ENCODE measurements at regions not wholly inside any gene's neighbourhood (a gene's known extent, or its start where the extent isn't known, plus 50 kb on each side); places are given as distances from the start of the nearest gene placed in this dataset.

DNA sequence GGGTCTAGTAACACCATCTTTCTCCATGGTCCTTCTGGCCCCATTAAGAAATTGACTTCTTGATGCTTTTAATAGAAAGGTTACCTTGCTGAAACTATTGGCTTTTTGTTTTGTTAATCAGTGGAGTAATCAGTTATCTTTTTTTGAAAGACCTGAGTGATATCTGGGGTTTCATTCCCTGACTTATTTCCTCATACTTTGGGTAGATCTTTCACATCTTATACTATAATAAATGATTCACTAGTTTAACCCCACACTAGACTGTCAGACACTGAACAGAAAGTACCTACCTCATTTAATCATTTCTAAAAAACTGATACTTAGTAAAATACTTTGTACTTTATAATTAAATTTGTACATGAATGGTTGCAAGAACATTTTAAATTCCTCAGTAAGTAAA, 1021.1 kb downstream of the STIM2 start:
- Histone ChIP-seq H2AFZ (ENCODE audit: low read depth) (no peak overlapping the region), H3K36me3 (replicated peaks in 1 of 2; ENCODE audit: control insufficient read depth in 1 of 2, insufficient read depth in 2 of 2, low read length in 1 of 2) (no peaks in the 10 kb centered on the region), H3K9me2 (no peaks in the 10 kb centered on the region), H3K4me2 (no peak overlapping the region), H4K20me1 (ENCODE audit: insufficient read depth) (no peaks in the 10 kb centered on the region), H3K4me3 (ENCODE audit: low read depth in 2 of 2, low read length in 1 of 2) (no peak overlapping the region), H3K4me1 (ENCODE audit: control insufficient read depth in 1 of 2, insufficient read depth in 2 of 2, low read depth in 1 of 2, low read length in 1 of 2) (no peaks in the 10 kb centered on the region), H3K27ac (ENCODE audit: low read depth in 2 of 2, low read length in 1 of 2) (no peak overlapping the region), H3K9me3 (no peaks in the 10 kb centered on the region), H3K79me2 (ENCODE audit: insufficient read depth) (no peaks in the 10 kb centered on the region), H3F3A (replicated peaks; ENCODE audit: insufficient read depth) (no peaks in the 10 kb centered on the region), H3K9ac (no peak overlapping the region), H3K27me3 (ENCODE audit: insufficient read depth) (no peaks in the 10 kb centered on the region)
- no peak for TF ChIP-seq FOXJ3 (CRISPR knock-in tag; IDR thresholded peaks at IDR 0.05)
- ChIA-PET POLR2A (no interaction called here), CTCF (no interaction called here)
- no peak for DNase-seq

DNA sequence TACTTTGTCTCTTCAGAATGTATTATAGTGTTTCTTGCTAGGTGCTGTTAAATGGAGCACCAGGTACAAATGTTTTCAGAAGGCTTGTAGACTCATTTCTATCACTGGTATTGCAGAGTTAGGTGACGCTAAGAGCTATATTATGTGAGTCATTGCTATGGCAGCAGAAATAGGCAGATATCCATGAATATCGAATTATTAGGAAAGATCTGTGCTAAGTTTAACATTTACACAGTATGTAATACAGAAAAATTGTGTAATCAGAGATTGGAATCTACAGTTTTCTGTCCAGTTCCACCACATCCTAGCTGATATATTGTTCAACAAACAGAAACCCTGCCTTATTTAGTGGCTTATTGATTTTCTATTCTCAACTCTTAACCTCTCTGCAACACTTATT, 1025.5 kb downstream of the STIM2 start:
- CTCF ChIA-PET: no interaction called here
- H3K9me3 ChIP-seq: no peaks in the 10 kb centered on the region
- no peak overlapping the region for H3K4me2 ChIP-seq
- no peaks in the 10 kb centered on the region for H3K27me3 ChIP-seq (ENCODE audit: insufficient read depth)
- H3K4me1 ChIP-seq (ENCODE audit: control insufficient read depth in 1 of 2, insufficient read depth in 2 of 2, low read depth in 1 of 2, low read length in 1 of 2): no peaks in the 10 kb centered on the region
- TF ChIP-seq FOXM1 (IDR thresholded peaks at IDR 0.05; ENCODE audit: low read depth) (no peak), EZH2phosphoT487 (IDR thresholded peaks at IDR 0.05; ENCODE audit: borderline replicate concordance, low read depth) (no peak), TCF12 (IDR thresholded peaks at IDR 0.05) (no peak)
- TF ChIP-seq, protein P1, sequence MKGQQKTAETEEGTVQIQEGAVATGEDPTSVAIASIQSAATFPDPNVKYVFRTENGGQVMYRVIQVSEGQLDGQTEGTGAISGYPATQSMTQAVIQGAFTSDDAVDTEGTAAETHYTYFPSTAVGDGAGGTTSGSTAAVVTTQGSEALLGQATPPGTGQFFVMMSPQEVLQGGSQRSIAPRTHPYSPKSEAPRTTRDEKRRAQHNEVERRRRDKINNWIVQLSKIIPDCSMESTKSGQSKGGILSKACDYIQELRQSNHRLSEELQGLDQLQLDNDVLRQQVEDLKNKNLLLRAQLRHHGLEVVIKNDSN (IDR thresholded peaks at IDR 0.05; ENCODE audit: borderline replicate concordance, low read depth): no peak
- no peaks in the 10 kb centered on the region for H3K79me2 ChIP-seq (ENCODE audit: insufficient read depth)
- no peaks in the 10 kb centered on the region for H3K36me3 ChIP-seq (replicated peaks in 1 of 2; ENCODE audit: control insufficient read depth in 1 of 2, insufficient read depth in 2 of 2, low read length in 1 of 2)
- no peak for DNase-seq
- H2AFZ ChIP-seq (ENCODE audit: low read depth): no peak overlapping the region
- H3K27ac ChIP-seq (ENCODE audit: low read depth in 2 of 2, low read length in 1 of 2): no peak overlapping the region
- no peak overlapping the region for H3K9ac ChIP-seq
- H4K20me1 ChIP-seq (ENCODE audit: insufficient read depth): no peaks in the 10 kb centered on the region
- H3K4me3 ChIP-seq (ENCODE audit: low read depth in 2 of 2, low read length in 1 of 2): no peak overlapping the region
- no peaks in the 10 kb centered on the region for H3K9me2 ChIP-seq
- POLR2A ChIA-PET: no interaction called here
- 12% methylated on average over 2 of the region's 2 CpGs for WGBS (ENCODE audit: low lambda C conversion rate)
- H3F3A ChIP-seq (replicated peaks; ENCODE audit: insufficient read depth): no peaks in the 10 kb centered on the region

DNA sequence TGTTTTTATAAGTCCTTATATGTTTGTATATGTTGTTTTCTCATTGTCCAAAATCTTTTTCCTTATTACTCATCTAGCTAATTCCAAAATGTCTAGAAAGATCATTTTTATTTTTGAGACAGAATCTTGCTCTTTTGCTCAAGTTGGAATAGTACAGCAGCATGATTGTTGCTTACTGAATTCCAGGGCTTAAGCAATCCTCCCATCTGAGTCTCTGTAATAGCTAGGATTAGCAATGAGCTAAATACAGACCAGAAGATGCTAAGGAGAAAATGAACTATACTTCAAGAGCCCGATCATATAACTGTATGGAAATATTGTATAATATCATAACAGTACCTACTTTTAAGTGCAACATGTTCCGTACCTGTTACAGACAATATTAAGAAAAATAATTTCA, 1027.0 kb downstream of the STIM2 start:
- no peak for TF ChIP-seq YY1 (IDR thresholded peaks at IDR 0.05; ENCODE audit: low read depth)
- no peak for TF ChIP-seq ELF1 (IDR thresholded peaks at IDR 0.05)
- TF ChIP-seq GATA2 (CRISPR knock-in tag; IDR thresholded peaks at IDR 0.05): no peak
- TF ChIP-seq, protein P2, sequence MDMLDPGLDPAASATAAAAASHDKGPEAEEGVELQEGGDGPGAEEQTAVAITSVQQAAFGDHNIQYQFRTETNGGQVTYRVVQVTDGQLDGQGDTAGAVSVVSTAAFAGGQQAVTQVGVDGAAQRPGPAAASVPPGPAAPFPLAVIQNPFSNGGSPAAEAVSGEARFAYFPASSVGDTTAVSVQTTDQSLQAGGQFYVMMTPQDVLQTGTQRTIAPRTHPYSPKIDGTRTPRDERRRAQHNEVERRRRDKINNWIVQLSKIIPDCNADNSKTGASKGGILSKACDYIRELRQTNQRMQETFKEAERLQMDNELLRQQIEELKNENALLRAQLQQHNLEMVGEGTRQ (IDR thresholded peaks at IDR 0.05; ENCODE audit: borderline replicate concordance, low read depth, low read length): no peak
- TF ChIP-seq, protein P3, sequence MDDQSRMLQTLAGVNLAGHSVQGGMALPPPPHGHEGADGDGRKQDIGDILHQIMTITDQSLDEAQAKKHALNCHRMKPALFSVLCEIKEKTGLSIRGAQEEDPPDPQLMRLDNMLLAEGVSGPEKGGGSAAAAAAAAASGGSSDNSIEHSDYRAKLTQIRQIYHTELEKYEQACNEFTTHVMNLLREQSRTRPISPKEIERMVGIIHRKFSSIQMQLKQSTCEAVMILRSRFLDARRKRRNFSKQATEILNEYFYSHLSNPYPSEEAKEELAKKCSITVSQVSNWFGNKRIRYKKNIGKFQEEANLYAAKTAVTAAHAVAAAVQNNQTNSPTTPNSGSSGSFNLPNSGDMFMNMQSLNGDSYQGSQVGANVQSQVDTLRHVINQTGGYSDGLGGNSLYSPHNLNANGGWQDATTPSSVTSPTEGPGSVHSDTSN (IDR thresholded peaks at IDR 0.05): no peak
- H3K27me3 ChIP-seq (ENCODE audit: insufficient read depth): no peaks in the 10 kb centered on the region
- H3K36me3 ChIP-seq (replicated peaks in 1 of 2; ENCODE audit: control insufficient read depth in 1 of 2, insufficient read depth in 2 of 2, low read length in 1 of 2): no peaks in the 10 kb centered on the region
- H3K79me2 ChIP-seq (ENCODE audit: insufficient read depth): no peaks in the 10 kb centered on the region
- 1% methylated on average over 2 of the region's 2 CpGs for WGBS (ENCODE audit: low lambda C conversion rate)
- no peaks in the 10 kb centered on the region for H3F3A ChIP-seq (replicated peaks; ENCODE audit: insufficient read depth)
- no peaks in the 10 kb centered on the region for H3K9me2 ChIP-seq
- CTCF ChIA-PET: no interaction called here
- no peak overlapping the region for H2AFZ ChIP-seq (ENCODE audit: low read depth)
- DNase-seq: no peak
- H3K9ac ChIP-seq: no peak overlapping the region
- no peaks in the 10 kb centered on the region for H3K4me1 ChIP-seq (ENCODE audit: control insufficient read depth in 1 of 2, insufficient read depth in 2 of 2, low read depth in 1 of 2, low read length in 1 of 2)
- no peak overlapping the region for H3K27ac ChIP-seq (ENCODE audit: low read depth in 2 of 2, low read length in 1 of 2)
- POLR2A ChIA-PET: no interaction called here
- H3K9me3 ChIP-seq: no peaks in the 10 kb centered on the region; the same call in 1 of the 2 replicates
- H4K20me1 ChIP-seq (ENCODE audit: insufficient read depth): no peaks in the 10 kb centered on the region
- H3K4me2 ChIP-seq: no peak overlapping the region
- no peak overlapping the region for H3K4me3 ChIP-seq (ENCODE audit: low read depth in 2 of 2, low read length in 1 of 2)

Data from SK-N-SH (cell line).